ENCODE measurements at regions not wholly inside any gene's neighbourhood (a gene's known extent, or its start where the extent isn't known, plus 50 kb on each side); places are given as distances from the start of the nearest gene placed in this dataset.

DNA sequence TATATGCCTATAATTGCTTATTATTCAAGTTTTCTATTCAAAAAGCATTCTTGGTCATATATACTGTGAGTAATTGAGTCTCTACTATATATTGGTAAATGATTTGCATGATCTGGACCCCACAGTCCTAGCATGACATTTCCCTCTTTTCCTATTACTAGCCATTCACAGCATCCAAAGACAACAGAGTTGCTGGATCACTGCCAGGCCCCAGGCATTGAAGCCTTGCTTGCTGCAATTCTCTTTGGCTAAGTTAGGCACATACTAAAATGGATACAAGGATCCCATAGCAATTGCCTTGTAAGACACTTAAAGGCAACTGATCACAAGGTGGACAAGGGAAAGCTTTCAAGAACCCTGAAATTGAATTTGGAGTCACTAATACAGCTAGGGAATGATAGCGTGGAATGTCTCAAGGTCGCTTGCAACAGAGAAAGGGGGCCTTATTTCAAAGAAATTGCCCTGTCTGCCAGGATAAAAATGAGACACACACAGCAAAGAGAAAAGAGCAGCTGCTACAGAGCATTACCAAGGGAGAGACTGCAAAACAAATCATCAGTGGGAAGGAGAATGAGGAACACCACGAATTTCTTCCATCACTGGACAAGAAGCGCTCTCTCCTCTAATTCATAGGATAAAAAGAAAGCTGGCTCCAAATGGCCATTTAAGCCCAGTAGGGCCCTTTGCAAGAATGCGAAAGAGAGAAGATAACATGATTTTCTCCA lies 77.1 kb upstream of the EPHA4 start:
- TF ChIP-seq POLR2A (IDR thresholded peaks at IDR 0.05), result no peak
- TF ChIP-seq, protein P1, sequence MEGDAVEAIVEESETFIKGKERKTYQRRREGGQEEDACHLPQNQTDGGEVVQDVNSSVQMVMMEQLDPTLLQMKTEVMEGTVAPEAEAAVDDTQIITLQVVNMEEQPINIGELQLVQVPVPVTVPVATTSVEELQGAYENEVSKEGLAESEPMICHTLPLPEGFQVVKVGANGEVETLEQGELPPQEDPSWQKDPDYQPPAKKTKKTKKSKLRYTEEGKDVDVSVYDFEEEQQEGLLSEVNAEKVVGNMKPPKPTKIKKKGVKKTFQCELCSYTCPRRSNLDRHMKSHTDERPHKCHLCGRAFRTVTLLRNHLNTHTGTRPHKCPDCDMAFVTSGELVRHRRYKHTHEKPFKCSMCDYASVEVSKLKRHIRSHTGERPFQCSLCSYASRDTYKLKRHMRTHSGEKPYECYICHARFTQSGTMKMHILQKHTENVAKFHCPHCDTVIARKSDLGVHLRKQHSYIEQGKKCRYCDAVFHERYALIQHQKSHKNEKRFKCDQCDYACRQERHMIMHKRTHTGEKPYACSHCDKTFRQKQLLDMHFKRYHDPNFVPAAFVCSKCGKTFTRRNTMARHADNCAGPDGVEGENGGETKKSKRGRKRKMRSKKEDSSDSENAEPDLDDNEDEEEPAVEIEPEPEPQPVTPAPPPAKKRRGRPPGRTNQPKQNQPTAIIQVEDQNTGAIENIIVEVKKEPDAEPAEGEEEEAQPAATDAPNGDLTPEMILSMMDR (IDR thresholded peaks at IDR 0.05), result no peak

All from uterus (tissue), 2 donors.